Nephron progenitor cell (in vitro differentiated cells): ENCODE measurements at regions not wholly inside any gene's neighbourhood (a gene's known extent, or its start where the extent isn't known, plus 50 kb on each side); places are given as distances from the start of the nearest gene placed in this dataset.
"Not testable (repeated sequence)": the region's sequence is repeated elsewhere in the genome, so short reads cannot be mapped to it uniquely, and the experiment has no call there.

Experiments used
- DNase-seq: peaks from one replicate; pipeline ENCODE4 v3.0.0; 2021
- H3K27ac Mint-ChIP-seq: 2 replicates; pipeline ENCODE4 v1.8.0; 2021; ENCODE audit warnings: mild to moderate bottlenecking, moderate library complexity, mixed read lengths
- H3K27me3 Mint-ChIP-seq: 2 replicates; pipeline ENCODE4 v1.8.0; 2021; ENCODE audit warnings: mild to moderate bottlenecking, low read depth, mixed read lengths; ENCODE audit not compliant: poor library complexity
- H3K36me3 Mint-ChIP-seq: 2 replicates; pipeline ENCODE4 v1.8.0; 2021; ENCODE audit warnings: low read depth, mixed read lengths
- H3K4me1 Mint-ChIP-seq: 2 replicates; pipeline ENCODE4 v1.8.0; 2021; ENCODE audit warnings: mixed read lengths
- H3K4me3 Mint-ChIP-seq: 2 replicates; pipeline ENCODE4 v1.8.0; 2021; ENCODE audit warnings: mild to moderate bottlenecking, moderate library complexity, mixed read lengths
- H3K9me3 Mint-ChIP-seq: 2 replicates; pipeline ENCODE4 v1.8.0; 2021; ENCODE audit warnings: mild to moderate bottlenecking, moderate library complexity, mixed read lengths
- CTCF ChIP-seq: fragments of 200-600 bp; sonication (generic); IDR thresholded peaks from 2 replicates; pipeline ENCODE4 v1.5.0; 2021; ENCODE audit warnings: antibody characterized with exemption

- Mint-ChIP-seq H3K4me3 (no peak overlapping the region), H3K36me3 (no peaks in the 10 kb centered on the region), H3K9me3 (peaks cover 31% of the 10 kb centered on the region), H3K4me1 (no peaks in the 10 kb centered on the region), H3K27me3 (no peaks in the 10 kb centered on the region), H3K27ac (no peak overlapping the region)
- TF ChIP-seq CTCF = no peak
- DNase-seq = no peak
Measured at GRCh38 chr5:89524785-89525184, 641.8 kb upstream of the MEF2C start.

DNA sequence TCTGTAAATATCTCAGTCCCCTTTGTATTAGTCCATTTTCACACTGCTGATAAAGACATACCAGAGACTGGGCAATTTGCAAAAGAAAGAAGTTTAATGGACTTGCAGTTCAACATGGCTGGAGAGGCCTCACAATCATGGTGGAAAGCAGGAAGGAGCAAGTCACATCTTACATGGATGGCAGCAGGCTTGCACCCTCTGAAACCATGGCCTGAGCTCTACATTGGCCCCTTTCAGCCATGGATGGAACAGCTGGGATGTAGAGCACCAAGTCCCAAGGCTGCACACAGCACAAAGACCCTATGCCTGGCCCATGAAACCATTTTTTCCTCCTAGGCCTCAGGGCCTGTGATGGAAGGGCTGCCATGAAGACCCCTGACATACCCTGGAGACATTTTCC is 640.9 kb upstream of the MEF2C start:
- peaks cover 31% of the 10 kb centered on the region for H3K9me3 Mint-ChIP-seq
- not testable (repeated sequence) for DNase-seq, H3K27me3 Mint-ChIP-seq, H3K36me3 Mint-ChIP-seq, H3K4me1 Mint-ChIP-seq, H3K27ac Mint-ChIP-seq, H3K4me3 Mint-ChIP-seq

DNA sequence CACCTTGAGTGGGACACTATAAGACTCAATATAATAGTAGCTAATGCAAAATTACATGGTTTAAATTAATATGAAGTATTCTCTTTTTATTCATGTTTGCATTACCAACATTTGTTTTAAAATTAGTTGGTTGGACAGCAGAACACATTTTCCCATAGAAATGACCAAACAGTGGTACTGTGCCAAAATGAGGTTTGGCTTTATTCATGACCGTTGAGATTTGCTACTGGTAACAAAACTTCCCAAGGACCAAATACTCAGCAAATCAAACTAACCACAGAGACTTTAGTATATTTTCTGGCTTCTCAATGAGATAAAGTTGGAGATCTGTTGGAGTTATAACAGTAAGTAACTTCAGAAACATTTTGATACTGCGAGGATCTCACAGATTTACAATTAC is 637.8 kb upstream of the MEF2C start:
- DNase-seq = no peak
- no peak overlapping the region for H3K27ac Mint-ChIP-seq
- H3K4me1 Mint-ChIP-seq = no peaks in the 10 kb centered on the region
- H3K9me3 Mint-ChIP-seq = peaks cover 26% of the 10 kb centered on the region
- no peaks in the 10 kb centered on the region for H3K36me3 Mint-ChIP-seq
- no peaks in the 10 kb centered on the region for H3K27me3 Mint-ChIP-seq
- TF ChIP-seq CTCF = no peak
- H3K4me3 Mint-ChIP-seq = no peak overlapping the region

DNA sequence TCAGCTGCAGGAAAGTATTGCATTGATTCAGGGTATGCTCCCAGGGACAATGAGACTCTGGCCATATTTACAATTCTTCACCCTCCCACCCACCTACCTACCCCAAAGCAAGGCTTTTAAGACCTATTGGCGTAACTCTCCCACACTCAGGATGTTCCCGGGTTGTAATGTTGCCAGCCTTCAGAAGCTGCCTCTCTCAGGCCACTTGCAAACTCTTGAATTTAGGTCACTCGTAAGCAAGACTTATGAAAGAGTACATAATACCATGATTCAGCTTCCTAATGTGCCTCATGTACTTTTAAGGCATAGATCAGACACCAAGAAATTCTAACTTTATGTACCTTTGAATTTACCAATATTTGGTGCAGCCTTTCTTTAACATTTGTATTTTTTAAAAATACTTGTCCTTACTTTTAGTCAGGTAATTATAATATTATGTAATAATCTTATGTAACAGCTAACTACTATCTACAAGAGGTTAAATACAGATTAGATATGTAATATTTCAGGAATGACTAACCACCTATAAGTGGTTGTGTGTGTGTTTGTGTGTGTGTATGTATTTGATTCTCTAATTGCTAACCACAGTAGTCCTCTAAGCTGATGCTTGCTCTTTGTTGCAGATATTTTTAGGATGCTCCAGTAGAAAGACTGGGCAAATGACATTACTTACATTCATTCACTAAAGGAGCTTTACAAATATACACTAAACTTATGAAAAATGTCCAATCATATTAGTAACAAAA is 630.5 kb upstream of the MEF2C start:
- Mint-ChIP-seq H3K36me3 (no peaks in the 10 kb centered on the region), H3K27me3 (no peaks in the 10 kb centered on the region), H3K9me3 (no peaks in the 10 kb centered on the region), H3K4me1 (no peaks in the 10 kb centered on the region), H3K4me3 (no peak overlapping the region), H3K27ac (no peak overlapping the region)
- TF ChIP-seq CTCF = no peak
- no peak for DNase-seq

GRCh38 chr5:89504051-89504450 is 621.1 kb upstream of the MEF2C start:
- Mint-ChIP-seq H3K36me3 (no peaks in the 10 kb centered on the region), H3K27me3 (no peaks in the 10 kb centered on the region), H3K27ac (no peak overlapping the region), H3K4me3 (no peak overlapping the region), H3K9me3 (no peaks in the 10 kb centered on the region), H3K4me1 (no peaks in the 10 kb centered on the region)
- no peak for TF ChIP-seq CTCF
- no peak for DNase-seq

GRCh38 chr5:89499787-89500186 is 616.8 kb upstream of the MEF2C start:
- TF ChIP-seq CTCF = no peak
- no peak for DNase-seq
- H3K27ac Mint-ChIP-seq = no peak overlapping the region
- no peaks in the 10 kb centered on the region for H3K27me3 Mint-ChIP-seq
- H3K9me3 Mint-ChIP-seq = no peaks in the 10 kb centered on the region
- no peaks in the 10 kb centered on the region for H3K4me1 Mint-ChIP-seq
- no peaks in the 10 kb centered on the region for H3K36me3 Mint-ChIP-seq
- H3K4me3 Mint-ChIP-seq = no peak overlapping the region
